HG03039 (cell line): ENCODE measurements at regions not wholly inside any gene's neighbourhood (a gene's known extent, or its start where the extent isn't known, plus 50 kb on each side); places are given as distances from the start of the nearest gene placed in this dataset.

Experiments used
- ATAC-seq: cut with Tn5 transposase; IDR thresholded peaks from one replicate; pipeline ENCODE4 v1.9.1; 2021; ENCODE audit warnings: mild to moderate bottlenecking, moderate library complexity; ENCODE audit not compliant: unreplicated experiment

GRCh38 chr21:31471865-31472264, 127.8 kb upstream of the TIAM1 start:
- ATAC-seq: no peak

DNA sequence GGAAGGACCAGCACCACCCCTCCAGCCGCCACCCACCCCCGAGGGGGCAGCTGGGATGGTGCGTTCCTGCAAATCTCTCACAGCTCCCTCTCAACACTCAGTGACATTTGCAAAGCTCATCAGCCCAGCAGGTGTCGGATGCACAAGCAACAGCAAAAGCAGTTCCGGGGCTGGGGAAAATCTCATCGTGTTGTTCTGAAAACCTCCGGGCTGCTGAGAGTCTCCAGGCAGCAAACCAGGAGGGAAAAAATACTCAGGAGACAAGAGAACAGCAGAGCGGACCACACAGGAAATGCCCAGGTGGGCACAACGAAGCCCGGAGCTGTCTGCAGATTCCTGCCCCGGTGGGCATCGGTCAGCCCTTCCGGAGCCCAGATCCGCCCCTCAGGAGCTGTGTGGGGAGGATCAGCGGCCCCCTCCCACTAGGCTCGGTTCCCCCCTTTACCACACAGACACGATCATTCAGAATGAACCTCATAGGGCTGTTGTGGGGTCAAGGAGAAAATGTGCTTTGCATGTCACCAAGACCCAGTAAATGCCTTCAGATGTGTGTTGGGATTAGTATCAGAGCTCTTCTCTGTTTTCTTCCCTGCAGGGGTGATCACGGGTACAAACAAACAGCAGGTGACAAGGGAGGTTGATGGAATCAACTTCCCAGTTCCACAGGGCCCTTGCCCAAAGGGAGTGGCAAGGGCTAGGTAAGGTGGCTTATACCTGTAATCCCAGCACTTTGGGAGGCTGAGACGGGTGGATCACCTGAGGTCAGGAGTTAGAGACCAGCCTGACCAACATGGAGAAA, 127.0 kb upstream of the TIAM1 start:
- no peak for ATAC-seq

DNA sequence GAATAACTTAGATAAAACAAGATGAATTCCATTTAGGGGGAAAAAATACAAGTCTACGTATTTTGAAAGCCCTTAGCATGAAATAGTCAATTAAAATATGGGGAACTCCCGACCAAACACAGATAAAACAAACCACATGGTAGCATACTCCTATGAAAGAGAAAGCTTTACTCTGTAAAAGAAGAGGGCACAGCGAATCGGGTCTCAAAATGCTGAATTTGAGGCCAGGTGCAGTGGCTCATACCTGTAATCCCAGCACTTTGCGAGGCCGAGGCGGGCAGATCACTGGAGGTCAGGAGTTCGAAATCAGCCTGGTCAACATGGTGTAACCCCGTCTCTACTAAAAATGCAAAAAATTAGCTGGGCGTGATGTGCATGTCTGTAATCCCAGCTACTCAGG, 116.9 kb upstream of the TIAM1 start:
- no peak for ATAC-seq

GRCh38 chr21:31459457-31459856, 115.4 kb upstream of the TIAM1 start:
- no peak for ATAC-seq

DNA sequence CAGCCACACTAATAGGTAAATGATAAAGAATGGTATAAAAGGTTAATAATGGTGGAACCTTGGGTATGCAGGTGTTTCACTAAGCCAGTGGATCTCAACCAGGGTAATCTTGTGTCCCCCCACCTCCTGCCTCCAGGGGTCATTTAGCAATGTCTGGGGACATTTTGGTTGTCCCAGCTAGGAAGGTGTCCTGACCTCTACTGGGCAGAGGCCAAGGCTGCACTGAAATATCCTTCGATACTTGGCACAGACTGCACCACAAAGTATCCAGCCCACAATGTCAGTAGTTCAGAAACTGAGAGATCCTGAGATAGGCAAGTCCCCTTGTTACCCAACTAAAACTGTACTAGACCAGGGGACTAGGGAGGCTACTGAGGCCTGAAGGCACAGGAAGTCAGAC, 113.6 kb upstream of the TIAM1 start:
- ATAC-seq: no peak

- no peak for ATAC-seq
Measured at GRCh38 chr21:31456201-31456600, 112.1 kb upstream of the TIAM1 start.

DNA sequence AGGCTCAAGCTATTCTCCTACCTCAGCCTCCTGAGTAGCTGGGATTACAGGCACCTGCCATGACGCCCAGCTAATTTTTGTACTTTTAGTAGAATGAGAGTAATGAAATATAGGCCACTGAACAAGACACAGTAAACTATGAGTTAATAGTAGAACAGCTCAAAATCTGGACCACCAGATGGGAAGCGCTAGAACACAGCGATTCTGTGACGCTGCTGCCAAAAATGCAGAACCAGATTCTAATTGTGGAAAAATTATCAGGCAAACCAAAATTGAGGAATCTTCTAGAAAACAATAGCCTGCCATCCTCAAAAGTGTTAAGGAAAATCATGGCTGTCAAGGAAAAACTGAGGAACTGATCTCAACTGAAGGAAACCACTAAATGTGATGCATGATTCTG, 111.4 kb upstream of the TIAM1 start:
- ATAC-seq: no peak

DNA sequence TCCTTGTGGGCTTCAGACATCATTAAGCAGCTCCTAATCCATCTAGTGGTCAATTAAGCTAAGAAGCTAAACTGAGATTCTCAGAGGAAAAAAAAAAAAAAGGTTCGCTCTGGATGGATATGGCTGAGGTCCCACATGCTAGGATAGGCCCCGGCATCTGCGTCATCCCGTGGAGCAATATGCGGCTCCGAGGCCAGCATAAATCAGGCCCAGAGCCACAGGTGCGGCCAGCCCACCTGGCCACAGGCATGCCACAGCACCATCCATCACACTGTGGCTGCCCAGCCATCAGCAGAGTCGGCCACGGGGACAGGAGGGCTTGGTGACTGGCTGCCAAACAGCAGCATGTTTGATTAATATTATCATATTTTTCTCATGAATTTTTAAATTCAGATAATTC, 106.9 kb upstream of the TIAM1 start:
- ATAC-seq: no peak

- ATAC-seq: no peak
Measured at GRCh38 chr21:31449921-31450535, 106.0 kb upstream of the TIAM1 start.

GRCh38 chr21:31448496-31448895, 104.4 kb upstream of the TIAM1 start:
- ATAC-seq: no peak

DNA sequence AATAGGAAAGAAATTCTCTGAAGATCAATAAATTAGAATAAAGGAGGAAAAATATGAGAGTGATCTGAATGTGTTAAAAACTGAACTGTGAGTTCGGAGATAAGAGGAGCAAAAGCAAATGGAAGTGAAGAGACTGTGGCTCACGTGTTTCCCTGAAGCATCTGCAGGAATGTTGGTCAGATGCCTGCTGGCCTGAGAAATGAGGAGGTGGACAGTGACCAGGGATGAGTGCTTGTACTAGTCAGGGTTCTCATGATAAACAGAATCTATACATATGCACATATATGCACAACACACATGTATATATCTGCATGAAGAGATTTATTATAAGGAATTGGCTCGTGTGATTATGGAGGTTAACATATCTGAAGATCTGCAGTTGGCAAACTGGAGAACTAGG, 103.4 kb upstream of the TIAM1 start:
- no peak for ATAC-seq

GRCh38 chr21:31446226-31446855, 102.3 kb upstream of the TIAM1 start:
- ATAC-seq: no peak

GRCh38 chr21:31445137-31445536, 101.1 kb upstream of the TIAM1 start:
- ATAC-seq: no peak

DNA sequence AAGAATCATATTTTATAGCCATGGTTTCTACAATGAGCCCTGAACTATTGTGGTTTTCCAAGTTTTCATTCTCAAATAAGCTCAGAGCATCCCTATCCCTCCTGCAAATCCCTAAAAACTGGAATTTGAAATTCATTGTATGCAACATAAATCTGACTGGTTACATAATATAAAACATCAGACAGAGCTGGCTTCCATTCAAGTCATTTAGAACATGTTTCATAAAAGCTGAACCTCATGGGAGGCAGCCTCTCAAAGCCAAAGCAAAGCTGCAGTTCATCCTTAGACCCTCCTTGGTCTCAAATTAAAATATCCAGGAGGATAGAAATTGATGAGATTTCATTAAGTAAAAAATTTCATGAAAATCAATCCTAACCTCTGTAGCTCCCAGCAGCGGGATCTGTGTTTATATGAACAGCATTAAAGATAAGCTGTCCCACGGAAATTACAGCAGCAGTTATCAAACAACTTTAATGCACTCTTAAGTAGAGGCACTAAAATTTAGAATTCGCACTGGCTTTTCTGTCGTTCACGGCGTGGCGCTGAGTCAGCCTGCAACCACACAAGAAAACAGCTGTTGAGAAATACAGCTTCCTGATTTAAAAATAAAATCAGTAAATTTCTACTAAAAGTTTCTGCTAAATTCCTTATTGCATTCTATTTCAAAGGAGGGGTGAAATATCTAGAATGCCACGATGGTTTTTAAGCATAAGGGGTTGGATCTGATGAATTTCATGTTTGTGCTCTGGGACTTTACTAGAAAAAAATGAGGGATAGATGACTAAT, 99.9 kb upstream of the TIAM1 start:
- ATAC-seq: no peak

- ATAC-seq: no peak
Measured at GRCh38 chr21:31442339-31442738, 98.3 kb upstream of the TIAM1 start.

DNA sequence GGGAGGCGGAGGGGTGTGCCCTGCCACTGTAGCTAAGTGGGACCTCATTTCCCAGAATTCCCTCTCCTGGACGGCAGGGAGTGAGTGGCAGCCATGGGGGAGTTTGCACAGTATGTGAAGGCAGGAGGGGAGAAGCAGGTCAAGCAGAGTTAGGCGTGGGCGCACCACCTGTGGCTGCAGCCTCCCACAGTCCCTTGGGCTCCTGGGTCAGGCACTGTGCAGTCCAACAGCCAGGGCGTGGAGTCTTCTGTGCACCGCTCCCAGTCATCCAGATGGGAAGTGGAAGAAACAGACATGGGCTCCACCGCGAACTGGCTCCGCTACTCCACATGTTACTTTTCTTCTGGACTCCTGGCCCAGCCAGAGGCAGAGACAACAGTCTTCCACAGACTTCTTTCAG, 85.4 kb upstream of the TIAM1 start:
- ATAC-seq: no peak

DNA sequence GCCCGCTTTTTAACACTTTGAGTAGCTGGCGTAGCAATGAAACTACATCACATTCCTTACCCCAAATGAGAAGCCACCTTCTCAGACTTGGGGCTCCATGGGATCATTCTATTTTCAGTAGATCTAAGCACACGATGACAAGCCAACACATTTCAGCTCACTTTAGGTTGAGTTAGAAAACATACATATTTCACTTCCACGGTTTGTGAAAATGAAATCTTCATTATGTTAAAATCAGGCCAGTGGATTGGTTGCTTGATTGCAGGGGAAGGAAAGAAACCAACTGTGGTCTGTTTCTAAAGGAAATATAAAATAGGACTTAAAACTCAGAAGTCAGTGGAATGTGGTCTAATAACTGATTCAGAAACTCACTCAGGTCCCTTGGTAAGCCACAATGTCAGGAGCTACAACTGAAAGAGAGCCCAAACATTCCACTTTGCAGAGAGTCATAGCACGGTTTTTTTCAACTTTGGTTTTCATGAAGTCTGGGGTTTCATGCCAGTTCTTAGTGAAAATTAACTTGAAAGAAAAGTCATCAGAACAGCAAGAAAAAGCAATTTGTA, 82.3 kb upstream of the TIAM1 start:
- ATAC-seq: no peak

- ATAC-seq: no peak
Measured at GRCh38 chr21:31425138-31425537, 81.1 kb upstream of the TIAM1 start.

DNA sequence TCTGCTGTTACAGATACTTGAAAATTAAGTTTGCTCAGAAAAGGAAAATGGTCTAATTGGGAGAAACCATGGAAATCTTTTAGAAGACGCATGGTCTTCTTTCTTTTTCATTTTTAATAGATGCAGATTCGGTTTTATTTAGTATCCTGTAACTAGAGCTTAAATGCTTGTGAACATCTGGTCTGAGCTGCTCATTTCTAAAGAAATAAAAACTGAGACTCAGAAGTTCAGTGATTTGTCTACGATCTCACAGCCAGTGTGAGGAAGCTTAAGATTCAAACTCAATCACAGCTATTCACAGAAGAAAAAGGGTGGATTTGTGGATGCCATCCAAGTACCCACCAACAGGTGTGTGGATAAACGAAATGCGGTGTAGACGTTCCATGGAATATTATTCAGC, 80.0 kb upstream of the TIAM1 start:
- ATAC-seq: no peak

DNA sequence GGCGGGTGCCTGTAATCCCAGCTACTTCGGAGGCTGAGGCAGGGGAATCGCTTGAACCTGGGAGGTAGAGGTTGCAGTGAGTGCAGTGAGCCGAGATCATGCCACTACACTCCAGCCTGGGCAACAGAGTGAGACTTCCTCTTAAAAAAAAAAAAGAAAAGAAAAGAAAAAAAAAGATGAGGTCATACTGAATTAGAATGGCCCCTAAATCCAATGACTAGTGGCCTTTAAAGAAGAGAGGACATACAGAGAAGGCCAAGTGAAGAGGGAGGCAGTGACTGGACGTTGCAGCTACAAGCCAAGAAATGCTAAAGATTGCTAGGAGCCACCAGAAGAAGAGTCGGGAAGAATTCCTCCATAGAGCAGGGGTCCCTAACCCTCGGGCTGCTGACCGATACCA, 76.9 kb upstream of the TIAM1 start:
- no peak for ATAC-seq

DNA sequence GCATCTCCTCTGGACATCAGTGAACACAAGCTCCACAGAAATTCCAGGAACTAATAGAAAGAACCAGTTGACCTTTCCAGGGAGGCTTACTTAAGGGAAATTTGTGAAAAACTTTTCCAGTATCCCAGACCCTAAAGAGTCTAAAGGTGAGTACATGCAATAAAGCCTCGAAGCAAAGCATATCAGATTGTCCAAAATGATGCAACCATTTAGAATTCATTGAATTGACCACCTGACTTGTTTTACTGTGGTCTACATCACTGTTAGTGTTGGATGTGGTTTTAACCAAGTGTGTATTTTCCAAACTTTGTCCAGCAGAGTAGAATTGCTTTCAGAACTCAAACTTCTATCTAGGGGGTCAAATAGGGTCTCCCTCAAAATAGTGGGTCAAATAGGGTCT, 76.3 kb upstream of the TIAM1 start:
- ATAC-seq: no peak
